Ishikawa (cell line): ENCODE measurements at regions not wholly inside any gene's neighbourhood (a gene's known extent, or its start where the extent isn't known, plus 50 kb on each side); places are given as distances from the start of the nearest gene placed in this dataset.

Experiments used
- CREB1 ChIP-seq: IDR thresholded peaks from 2 replicates; pipeline ENCODE4 v1.6.1; 2012; ENCODE audit warnings: low read depth
- EP300 ChIP-seq: IDR thresholded peaks from 2 replicates; pipeline ENCODE4 v1.6.1; 2012; ENCODE audit warnings: borderline replicate concordance
- FOXM1 ChIP-seq: IDR thresholded peaks from 2 replicates; pipeline ENCODE4 v1.6.1; 2012; ENCODE audit warnings: low read depth, borderline replicate concordance
- MAX ChIP-seq: IDR thresholded peaks from 2 replicates; pipeline ENCODE4 v1.6.1; 2012
- NFIC ChIP-seq: IDR thresholded peaks from 2 replicates; pipeline ENCODE4 v1.6.1; 2012
- RAD21 ChIP-seq: IDR thresholded peaks from 2 replicates; pipeline ENCODE4 v1.6.1; 2012; ENCODE audit warnings: low read depth
- REST ChIP-seq: IDR thresholded peaks from 2 replicates; pipeline ENCODE4 v1.6.1; 2012; ENCODE audit warnings: low read depth, mild to moderate bottlenecking
- TEAD4 ChIP-seq: IDR thresholded peaks from 2 replicates; pipeline ENCODE4 v1.6.1; 2012
- YY1 ChIP-seq: IDR thresholded peaks from 2 replicates; pipeline ENCODE4 v1.6.1; 2012; ENCODE audit warnings: low read depth

- no peak for TF ChIP-seq REST
- no peak for TF ChIP-seq TEAD4
- no peak for TF ChIP-seq EP300
- no peak for TF ChIP-seq YY1
- no peak for TF ChIP-seq MAX
- no peak for TF ChIP-seq FOXM1
- TF ChIP-seq NFIC = no peak
- no peak for TF ChIP-seq CREB1
- TF ChIP-seq RAD21 = no peak
Measured at GRCh38 chr10:131620314-131620713, 280.5 kb upstream of the PPP2R2D start.
